Activated naive CD8-positive, alpha-beta T cell treated with anti-CD3 and anti-CD28 coated beads for 36 hours (primary cell): ENCODE measurements at regions not wholly inside any gene's neighbourhood (a gene's known extent, or its start where the extent isn't known, plus 50 kb on each side); places are given as distances from the start of the nearest gene placed in this dataset.

Experiments used
- DNase-seq: peaks from one replicate; pipeline ENCODE4 v3.0.0; 2021
- H3K27ac Mint-ChIP-seq: one replicate; pipeline ENCODE4 v1.8.0; 2022; ENCODE audit warnings: mild to moderate bottlenecking, moderate library complexity, mixed read lengths
- H3K27me3 Mint-ChIP-seq: one replicate; pipeline ENCODE4 v1.8.0; 2022; ENCODE audit warnings: mild to moderate bottlenecking, mixed read lengths
- H3K36me3 Mint-ChIP-seq: one replicate; pipeline ENCODE4 v1.8.0; 2021; ENCODE audit warnings: mild to moderate bottlenecking, mixed read lengths
- H3K4me1 Mint-ChIP-seq: one replicate; pipeline ENCODE4 v1.8.0; 2021; ENCODE audit warnings: mixed read lengths
- H3K4me3 Mint-ChIP-seq: one replicate; pipeline ENCODE4 v1.8.0; 2022; ENCODE audit warnings: mild to moderate bottlenecking, moderate library complexity, mixed read lengths
- H3K9me3 Mint-ChIP-seq: one replicate; pipeline ENCODE4 v1.8.0; 2022; ENCODE audit warnings: mixed read lengths

GRCh38 chr10:26381986-26382385 is 56.2 kb upstream of the APBB1IP start:
- no peaks in the 10 kb centered on the region for H3K9me3 Mint-ChIP-seq
- no peak for DNase-seq
- no peak overlapping the region for H3K4me3 Mint-ChIP-seq
- H3K36me3 Mint-ChIP-seq: no peaks in the 10 kb centered on the region
- peaks cover 3% of the 10 kb centered on the region for H3K4me1 Mint-ChIP-seq
- no peak overlapping the region for H3K27ac Mint-ChIP-seq
- H3K27me3 Mint-ChIP-seq: no peaks in the 10 kb centered on the region

DNA sequence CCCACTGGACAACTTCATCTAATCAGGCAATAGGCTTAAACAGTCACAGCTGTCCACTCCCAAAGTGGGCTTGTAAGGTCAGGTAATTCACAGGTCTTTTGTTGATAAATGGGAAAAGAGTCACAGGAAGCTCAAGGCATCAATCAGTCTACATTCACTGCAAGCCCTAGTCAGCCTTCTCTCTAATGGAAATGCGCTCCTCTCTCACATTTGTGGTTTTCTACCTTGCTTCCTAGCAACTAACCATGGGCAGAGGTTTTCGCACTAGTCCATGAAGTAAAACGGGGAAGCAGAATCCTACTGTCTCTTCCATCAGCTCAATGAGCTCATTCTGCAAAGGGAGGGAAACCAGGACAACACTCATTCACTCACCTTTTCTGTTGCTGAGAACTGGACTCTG is 53.5 kb upstream of the APBB1IP start:
- H3K27me3 Mint-ChIP-seq: no peaks in the 10 kb centered on the region
- peaks cover 3% of the 10 kb centered on the region for H3K4me1 Mint-ChIP-seq
- no peak for DNase-seq
- no peaks in the 10 kb centered on the region for H3K36me3 Mint-ChIP-seq
- H3K27ac Mint-ChIP-seq: no peak overlapping the region
- no peak overlapping the region for H3K4me3 Mint-ChIP-seq
- peaks cover 2% of the 10 kb centered on the region for H3K9me3 Mint-ChIP-seq

DNA sequence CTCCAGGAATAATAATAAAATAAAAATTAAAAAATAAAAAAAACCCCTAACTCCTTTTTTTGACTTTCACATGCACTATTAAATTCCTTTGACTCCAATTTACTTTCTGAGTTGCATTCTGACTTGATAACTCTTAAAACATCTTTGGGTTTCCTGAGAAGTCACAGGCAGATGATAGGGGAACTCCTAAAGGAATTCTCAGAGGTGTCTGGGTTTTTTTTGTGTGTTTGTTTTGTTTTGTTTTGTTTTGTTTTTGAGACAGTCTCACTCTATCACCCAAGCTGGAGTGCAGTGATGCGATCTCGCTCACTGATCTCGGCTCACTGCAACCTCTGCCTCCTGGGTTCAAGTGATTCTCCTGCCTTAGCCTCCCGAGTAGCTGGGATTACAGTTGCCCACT is 52.7 kb upstream of the APBB1IP start:
- DNase-seq: no peak
- no peak overlapping the region for H3K4me3 Mint-ChIP-seq
- H3K4me1 Mint-ChIP-seq: peaks cover 3% of the 10 kb centered on the region
- H3K27ac Mint-ChIP-seq: no peak overlapping the region
- no peaks in the 10 kb centered on the region for H3K27me3 Mint-ChIP-seq
- no peaks in the 10 kb centered on the region for H3K36me3 Mint-ChIP-seq
- H3K9me3 Mint-ChIP-seq: peaks cover 4% of the 10 kb centered on the region

- Mint-ChIP-seq H3K4me1 (peaks cover 6% of the 10 kb centered on the region), H3K27me3 (peaks cover 5% of the 10 kb centered on the region), H3K27ac (no peak overlapping the region), H3K36me3 (no peaks in the 10 kb centered on the region), H3K4me3 (no peak overlapping the region), H3K9me3 (peaks cover 4% of the 10 kb centered on the region)
- DNase-seq: no peak
Measured at GRCh38 chr10:26386781-26387180, 51.4 kb upstream of the APBB1IP start.
